Thoracic aorta (tissue), 2 donors: ENCODE measurements at regions not wholly inside any gene's neighbourhood (a gene's known extent, or its start where the extent isn't known, plus 50 kb on each side); places are given as distances from the start of the nearest gene placed in this dataset.

Source experiments
- ATAC-seq: fragments of 150-250 bp; one replicate; pipeline ENCODE4 v1.8.0; 2017; ENCODE audit warnings: low read depth; ENCODE audit not compliant: insufficient number of reproducible peaks, low FRiP score
- DNase-seq: peaks from one replicate; pipeline ENCODE4 v3.0.0-alpha.2; 2020; ENCODE audit warnings: low spot score
- H3K27ac ChIP-seq, 2 donors: fragments of 200-600 bp; sonication (generic); 1 replicate in 1 of 2; 2 replicates in 1 of 2; pipeline ENCODE4 v1.5.1; 2016; ENCODE audit warnings: mild to moderate bottlenecking in 2 of 2, moderate library complexity in 2 of 2
- H3K27me3 ChIP-seq: fragments of 200-600 bp; sonication (generic); replicated peaks from 2 replicates; pipeline ENCODE4 v1.6.0; 2016; ENCODE audit warnings: mild to moderate bottlenecking; ENCODE audit not compliant: insufficient read depth
- H3K36me3 ChIP-seq: fragments of 200-600 bp; sonication (generic); one replicate; pipeline ENCODE4 v1.5.1; 2016
- H3K4me1 ChIP-seq, 2 donors: fragments of 200-600 bp; sonication (generic); 1 replicate in 1 of 2; 2 replicates in 1 of 2; pipeline versions ENCODE4 v1.5.1 to v1.6.0; 2016; ENCODE audit warnings: low read depth in 2 of 2, mild to moderate bottlenecking in 1 of 2; ENCODE audit not compliant: control insufficient read depth in 1 of 2
- H3K4me3 ChIP-seq: fragments of 200-600 bp; sonication (generic); 2 replicates; pipeline ENCODE4 v1.5.1; 2016; ENCODE audit warnings: mild to moderate bottlenecking
- H3K9me3 ChIP-seq: fragments of 200-600 bp; sonication (generic); 2 replicates; pipeline ENCODE4 v1.5.1; 2016
- CTCF ChIP-seq: fragments of 200-600 bp; sonication (generic); IDR thresholded peaks from one replicate; pipeline ENCODE4 v1.5.1; 2019; ENCODE audit warnings: antibody characterized with exemption

- no peak for ATAC-seq
- Histone ChIP-seq H3K9me3 (no peaks in the 10 kb centered on the region), H3K27me3 (no peaks in the 10 kb centered on the region), H3K36me3 (no peaks in the 10 kb centered on the region), H3K4me3 (no peak overlapping the region), H3K4me1 (no peaks in the 10 kb centered on the region), H3K27ac (no peak overlapping the region)
- TF ChIP-seq CTCF: no peak
- DNase-seq: no peak
Measured at GRCh38 chr20:60700728-60701127, 551.3 kb upstream of the CDH4 start.

GRCh38 chr20:60704147-60704546 lies 547.9 kb upstream of the CDH4 start:
- H3K27me3 ChIP-seq: no peaks in the 10 kb centered on the region
- DNase-seq: no peak
- no peaks in the 10 kb centered on the region for H3K4me1 ChIP-seq
- H3K36me3 ChIP-seq: no peaks in the 10 kb centered on the region
- H3K9me3 ChIP-seq: no peaks in the 10 kb centered on the region
- no peak for TF ChIP-seq CTCF
- ATAC-seq: no peak
- H3K27ac ChIP-seq: no peak overlapping the region
- H3K4me3 ChIP-seq: no peak overlapping the region

- H3K36me3 ChIP-seq: no peaks in the 10 kb centered on the region
- no peaks in the 10 kb centered on the region for H3K27me3 ChIP-seq
- no peak for TF ChIP-seq CTCF
- H3K9me3 ChIP-seq: no peaks in the 10 kb centered on the region
- H3K4me1 ChIP-seq: no peaks in the 10 kb centered on the region
- no peak overlapping the region for H3K4me3 ChIP-seq
- DNase-seq (no peak), ATAC-seq (no peak)
- H3K27ac ChIP-seq: no peak overlapping the region
Measured at GRCh38 chr20:60713396-60713795, 538.7 kb upstream of the CDH4 start.

- ATAC-seq (no peak), DNase-seq (no peak)
- Histone ChIP-seq H3K4me3 (no peak overlapping the region), H3K9me3 (no peaks in the 10 kb centered on the region), H3K36me3 (no peaks in the 10 kb centered on the region), H3K27ac (no peak overlapping the region), H3K27me3 (no peaks in the 10 kb centered on the region), H3K4me1 (no peaks in the 10 kb centered on the region)
- TF ChIP-seq CTCF: no peak
Measured at GRCh38 chr20:60715172-60715571, 536.9 kb upstream of the CDH4 start.

GRCh38 chr20:60718743-60719480 lies 533.1 kb upstream of the CDH4 start:
- no peak for ATAC-seq

More at GRCh38 chr20:60718743-60719480, 533.1 kb upstream of the CDH4 start:
- H3K4me3 ChIP-seq: no peak overlapping the region
- no peak for DNase-seq
- H3K4me1 ChIP-seq: no peaks in the 10 kb centered on the region
- no peaks in the 10 kb centered on the region for H3K27me3 ChIP-seq
- H3K27ac ChIP-seq: no peak overlapping the region
- no peaks in the 10 kb centered on the region for H3K9me3 ChIP-seq
- no peaks in the 10 kb centered on the region for H3K36me3 ChIP-seq
- no peak for TF ChIP-seq CTCF
